PC-3 (cell line): ENCODE measurements at regions not wholly inside any gene's neighbourhood (a gene's known extent, or its start where the extent isn't known, plus 50 kb on each side); places are given as distances from the start of the nearest gene placed in this dataset.

Experiments
- ATAC-seq: fragments of 200-7000 bp; cut with Tn5 transposase; 2 replicates; pipeline ENCODE4 v1.9.1; 2020; ENCODE audit warnings: mild to moderate bottlenecking, moderate library complexity
- BruUV-seq: library from RNA; stranded (reverse); fragments of 400-500 nt; replicated peaks from 2 replicates; lab custom pipeline; 2021; lab: Mats Ljungman, UMichigan
- CTCF ChIA-PET: fragments of 300-600 bp; sonication (Branson Sonifier 250); formaldehyde crosslinking; loops from one replicate; lab custom pipeline; 2022; ENCODE audit warnings: antibody characterized with exemption; lab: Charles Lee
- POLR2A ChIA-PET: fragments of 300-600 bp; sonication (Branson Sonifier 250); formaldehyde crosslinking; loops from one replicate; lab custom pipeline; 2022; ENCODE audit warnings: antibody characterized with exemption; ENCODE audit not compliant: unreplicated experiment; lab: Charles Lee
- DNase-seq: peaks from one replicate; pipeline ENCODE4 v3.0.0-alpha.2; 2015
- H2AFZ ChIP-seq: fragments of 300-600 bp; sonication (generic); 2 replicates; pipeline ENCODE4 v1.6.0; 2016; ENCODE audit warnings: antibody characterized with exemption, low read length
- H3F3A ChIP-seq: fragments of 300-600 bp; sonication (generic); one replicate; pipeline ENCODE4 v1.6.0; 2017; ENCODE audit warnings: antibody characterized with exemption, low read length, control low read depth, mild to moderate bottlenecking; ENCODE audit not compliant: unreplicated experiment
- H3K27ac ChIP-seq: fragments of 300-600 bp; sonication (generic); 2 replicates; pipeline ENCODE4 v1.5.1; 2016; ENCODE audit warnings: mild to moderate bottlenecking, low read length
- H3K27me3 ChIP-seq: fragments of 300-600 bp; sonication (generic); 2 replicates; pipeline ENCODE4 v1.6.1; 2016; ENCODE audit warnings: low read length, mixed read lengths
- H3K36me3 ChIP-seq: fragments of 300-600 bp; sonication (generic); 2 replicates; pipeline ENCODE4 v1.6.1; 2016; ENCODE audit warnings: low read depth, mixed run types, low read length, mixed read lengths
- H3K4me1 ChIP-seq: fragments of 300-600 bp; sonication (generic); 2 replicates; pipeline ENCODE4 v1.5.1; 2016; ENCODE audit warnings: low read length; ENCODE audit not compliant: insufficient read depth
- H3K4me2 ChIP-seq: fragments of 300-600 bp; sonication (generic); 2 replicates; pipeline ENCODE4 v1.6.0; 2016; ENCODE audit warnings: low read length
- H3K4me3 ChIP-seq: fragments of 300-600 bp; sonication (generic); 2 replicates; pipeline ENCODE4 v1.5.1; 2016; ENCODE audit warnings: mild to moderate bottlenecking, low read length, mixed read lengths
- H3K79me2 ChIP-seq: fragments of 300-600 bp; sonication (generic); 2 replicates; pipeline ENCODE4 v1.6.1; 2017; ENCODE audit warnings: low read length, mixed read lengths
- H3K9ac ChIP-seq: fragments of 300-600 bp; sonication (generic); 2 replicates; pipeline ENCODE4 v1.6.0; 2016; ENCODE audit warnings: mild to moderate bottlenecking, low read length
- H3K9me2 ChIP-seq: fragments of 300-600 bp; sonication (generic); replicated peaks from 2 replicates; pipeline ENCODE4 v1.6.1; 2016; ENCODE audit warnings: mixed run types, low read length, mixed read lengths
- H3K9me3 ChIP-seq: fragments of 300-600 bp; sonication (generic); 2 replicates; pipeline ENCODE4 v1.6.1; 2016; ENCODE audit warnings: low read length, mixed read lengths
- H4K20me1 ChIP-seq: fragments of 300-600 bp; sonication (generic); 2 replicates; pipeline ENCODE4 v1.6.1; 2016; ENCODE audit warnings: low read length, mixed read lengths
- CTCF ChIP-seq: fragments of 300-600 bp; sonication (generic); conservative IDR thresholded peaks from 2 replicates; pipeline ENCODE4 v1.5.1; 2017; ENCODE audit warnings: antibody characterized with exemption, low read depth, mild to moderate bottlenecking, low read length
- EZH2 ChIP-seq: fragments of 300-600 bp; sonication (generic); IDR thresholded peaks from one replicate; pipeline ENCODE4 v1.6.1; 2017; ENCODE audit warnings: antibody characterized with exemption, mild to moderate bottlenecking, low read length; ENCODE audit not compliant: unreplicated experiment
- EZH2phosphoT487 ChIP-seq: fragments of 300-600 bp; sonication (generic); IDR thresholded peaks from 2 replicates; pipeline ENCODE4 v1.6.1; 2018; ENCODE audit warnings: mild to moderate bottlenecking, antibody characterized with exemption, low read length, borderline replicate concordance
- intact Hi-C: fragments of 100-400 bp; cut with micrococcal nuclease; formaldehyde crosslinking; loops from 2 replicates; pipeline ENCODE4 v1.9.0; 2023

GRCh38 chr5:164637931-164638521, 1132.6 kb downstream of the MAT2B start:
- Histone ChIP-seq H3K27me3 (no peaks in the 10 kb centered on the region), H3F3A (no peaks in the 10 kb centered on the region), H2AFZ (no peak overlapping the region), H3K9me3 (no peaks in the 10 kb centered on the region), H3K9ac (no peak overlapping the region), H3K4me2 (no peak overlapping the region), H3K79me2 (no peaks in the 10 kb centered on the region), H3K27ac (no peak overlapping the region), H3K9me2 (no peaks in the 10 kb centered on the region), H3K4me3 (no peak overlapping the region), H3K4me1 (no peaks in the 10 kb centered on the region), H4K20me1 (no peaks in the 10 kb centered on the region), H3K36me3 (no peaks in the 10 kb centered on the region)
- TF ChIP-seq CTCF (no peak), EZH2 (no peak)
- ATAC-seq (no peak), DNase-seq (no peak)
- POLR2A ChIA-PET = no interaction called here
- no TSS peak for BruUV-seq
- CTCF ChIA-PET = no interaction called here
- intact Hi-C loops = no loop called here

- no peak overlapping the region for H3K27ac ChIP-seq
- no peaks in the 10 kb centered on the region for H3F3A ChIP-seq
- H3K27me3 ChIP-seq = no peaks in the 10 kb centered on the region
- H3K9me2 ChIP-seq = no peaks in the 10 kb centered on the region
- intact Hi-C loops = no loop called here
- H4K20me1 ChIP-seq = no peaks in the 10 kb centered on the region
- no peaks in the 10 kb centered on the region for H3K36me3 ChIP-seq
- ATAC-seq (no peak), DNase-seq (peak; percentile 21)
- H3K4me3 ChIP-seq = no peak overlapping the region
- H2AFZ ChIP-seq = no peak overlapping the region
- H3K4me2 ChIP-seq = no peak overlapping the region
- no peaks in the 10 kb centered on the region for H3K79me2 ChIP-seq
- POLR2A ChIA-PET = no interaction called here
- CTCF ChIA-PET = no interaction called here
- no peaks in the 10 kb centered on the region for H3K9me3 ChIP-seq
- no peaks in the 10 kb centered on the region for H3K4me1 ChIP-seq
- H3K9ac ChIP-seq = no peak overlapping the region
- no TSS peak for BruUV-seq
- no peak for TF ChIP-seq EZH2
- no peak for TF ChIP-seq CTCF
- no peak for TF ChIP-seq EZH2phosphoT487
Observed at GRCh38 chr5:164649266-164649665, 1143.8 kb downstream of the MAT2B start.

- ATAC-seq (no peak), DNase-seq (no peak)
- Histone ChIP-seq H3K79me2 (no peaks in the 10 kb centered on the region), H3K4me3 (no peak overlapping the region), H3K27ac (no peak overlapping the region), H4K20me1 (no peaks in the 10 kb centered on the region), H3K4me1 (no peaks in the 10 kb centered on the region), H3K4me2 (no peak overlapping the region), H3K36me3 (no peaks in the 10 kb centered on the region), H3K9ac (no peak overlapping the region), H3K9me3 (no peaks in the 10 kb centered on the region), H3K27me3 (no peaks in the 10 kb centered on the region), H2AFZ (no peak overlapping the region), H3K9me2 (no peaks in the 10 kb centered on the region), H3F3A (no peaks in the 10 kb centered on the region)
- CTCF ChIA-PET = no interaction called here
- POLR2A ChIA-PET = no interaction called here
- no TSS peak for BruUV-seq
- TF ChIP-seq EZH2 (no peak), CTCF (no peak), EZH2phosphoT487 (no peak)
- intact Hi-C loops = no loop called here
Observed at GRCh38 chr5:164650427-164650826, 1145.0 kb downstream of the MAT2B start.
